Ishikawa (cell line): ENCODE measurements at regions not wholly inside any gene's neighbourhood (a gene's known extent, or its start where the extent isn't known, plus 50 kb on each side); places are given as distances from the start of the nearest gene placed in this dataset.

Experiments used
- CEBPB ChIP-seq: IDR thresholded peaks from 2 replicates; pipeline ENCODE4 v1.6.1; 2012
- CREB1 ChIP-seq: IDR thresholded peaks from 2 replicates; pipeline ENCODE4 v1.6.1; 2012; ENCODE audit warnings: low read depth
- EGR1 ChIP-seq: IDR thresholded peaks from 2 replicates; pipeline ENCODE4 v1.6.1; 2012
- EP300 ChIP-seq: IDR thresholded peaks from 2 replicates; pipeline ENCODE4 v1.6.1; 2012; ENCODE audit warnings: borderline replicate concordance
- FOXM1 ChIP-seq: IDR thresholded peaks from 2 replicates; pipeline ENCODE4 v1.6.1; 2012; ENCODE audit warnings: low read depth, borderline replicate concordance
- MAX ChIP-seq: IDR thresholded peaks from 2 replicates; pipeline ENCODE4 v1.6.1; 2012
- NFIC ChIP-seq: IDR thresholded peaks from 2 replicates; pipeline ENCODE4 v1.6.1; 2012
- RAD21 ChIP-seq: IDR thresholded peaks from 2 replicates; pipeline ENCODE4 v1.6.1; 2012; ENCODE audit warnings: low read depth
- REST ChIP-seq: IDR thresholded peaks from 2 replicates; pipeline ENCODE4 v1.6.1; 2012; ENCODE audit warnings: low read depth, mild to moderate bottlenecking
- TAF1 ChIP-seq: IDR thresholded peaks from 2 replicates; pipeline ENCODE4 v1.6.1; 2012; ENCODE audit warnings: low read depth, mild to moderate bottlenecking
- TCF12 ChIP-seq: IDR thresholded peaks from 2 replicates; pipeline ENCODE4 v1.6.1; 2012; ENCODE audit warnings: low read depth
- TEAD4 ChIP-seq: IDR thresholded peaks from 2 replicates; pipeline ENCODE4 v1.6.1; 2012
- USF1 ChIP-seq: IDR thresholded peaks from 2 replicates; pipeline ENCODE4 v1.6.1; 2012
- YY1 ChIP-seq: IDR thresholded peaks from 2 replicates; pipeline ENCODE4 v1.6.1; 2012; ENCODE audit warnings: low read depth
- ZBTB7A ChIP-seq: IDR thresholded peaks from 2 replicates; pipeline ENCODE4 v1.6.1; 2012; ENCODE audit warnings: low read depth

GRCh38 chr1:244139655-244140054, 88.6 kb downstream of the ZBTB18 start:
- TF ChIP-seq USF1 (no peak), NFIC (no peak), TCF12 (no peak), MAX (no peak), TAF1 (no peak), TEAD4 (no peak), EP300 (no peak), RAD21 (no peak), CEBPB (no peak), ZBTB7A (no peak), CREB1 (no peak), REST (no peak), FOXM1 (no peak), EGR1 (no peak)

- no peak for TF ChIP-seq TAF1
- TF ChIP-seq YY1: no peak
- no peak for TF ChIP-seq CEBPB
- no peak for TF ChIP-seq MAX
- TF ChIP-seq ZBTB7A: no peak
Measured at GRCh38 chr1:244140420-244140819, 89.3 kb downstream of the ZBTB18 start.

- TF ChIP-seq TCF12 (no peak), TEAD4 (no peak), CEBPB (no peak), REST (no peak), FOXM1 (no peak), YY1 (no peak), USF1 (no peak), EGR1 (no peak), CREB1 (no peak), EP300 (no peak), RAD21 (no peak), ZBTB7A (no peak), NFIC (no peak), TAF1 (no peak), MAX (no peak)
Measured at GRCh38 chr1:244144053-244144452, 93.0 kb downstream of the ZBTB18 start.

- TF ChIP-seq MAX (no peak), EGR1 (no peak), FOXM1 (no peak), ZBTB7A (no peak), EP300 (no peak), CREB1 (no peak), REST (no peak), CEBPB (no peak), TAF1 (no peak), USF1 (no peak), NFIC (no peak), RAD21 (no peak), TEAD4 (no peak), YY1 (no peak), TCF12 (no peak)
Measured at GRCh38 chr1:244150071-244150470, 99.0 kb downstream of the ZBTB18 start.
